ENCODE measurements at regions not wholly inside any gene's neighbourhood (a gene's known extent, or its start where the extent isn't known, plus 50 kb on each side); places are given as distances from the start of the nearest gene placed in this dataset.

DNA sequence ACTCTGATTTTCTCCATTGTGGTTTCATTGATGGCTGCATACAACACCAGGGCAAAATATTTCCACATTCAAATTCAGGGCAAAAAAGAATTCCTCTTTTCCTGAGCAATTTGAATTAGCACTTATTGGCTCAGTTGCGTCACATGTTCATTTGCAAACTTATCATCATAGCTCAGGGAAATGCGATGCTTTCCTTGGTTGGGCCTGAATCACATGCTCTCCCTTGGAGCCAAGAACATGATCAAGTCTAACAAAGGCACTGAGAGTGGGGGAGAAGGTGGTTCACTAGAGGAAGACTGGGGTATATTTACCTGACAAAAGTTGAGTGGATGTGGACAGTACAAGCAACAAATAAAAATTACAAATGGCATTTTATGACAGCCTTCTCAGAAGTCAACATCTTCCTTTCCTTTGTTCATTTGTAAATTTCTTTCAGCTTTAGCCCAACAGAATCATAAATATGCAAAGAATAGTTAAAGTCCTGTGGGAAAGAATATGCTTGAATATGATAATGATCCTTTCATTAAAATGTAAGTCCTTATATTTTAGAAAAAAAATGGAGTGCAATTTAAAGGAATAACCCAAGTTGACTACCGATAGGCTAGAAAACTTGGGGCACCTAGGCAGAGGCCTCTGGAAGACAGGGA is 277.2 kb downstream of the NEDD1 start:
- H2AK5ac ChIP-seq (ENCODE audit: low read length) = no peak overlapping the region
- H3K9ac ChIP-seq (ENCODE audit: low read length) = no peak overlapping the region
- no peak overlapping the region for H3K4ac ChIP-seq (ENCODE audit: low read depth, low read length)
- H3K4me3 ChIP-seq (ENCODE audit: low read length) = no peak overlapping the region
- H3K56ac ChIP-seq (ENCODE audit: low read length) = no peak overlapping the region
- H3K4me2 ChIP-seq (ENCODE audit: low read length) = no peak overlapping the region
- no peak overlapping the region for H4K5ac ChIP-seq (ENCODE audit: low read length)
- no peak overlapping the region for H3K18ac ChIP-seq (ENCODE audit: low read length)
- no CpG with 5 or more reads among the region's 3 CpGs for WGBS (ENCODE audit: extremely low coverage, insufficient coverage, low lambda C conversion rate)
- H3K23ac ChIP-seq (ENCODE audit: low read length) = no peak overlapping the region
- H3K27ac ChIP-seq (ENCODE audit: low read depth, low read length) = no peak overlapping the region
- no peak overlapping the region for H2BK5ac ChIP-seq (ENCODE audit: low read length)
- no peak for DNase-seq
- no peak overlapping the region for H4K8ac ChIP-seq (ENCODE audit: low read depth, low read length)
- H3K79me1 ChIP-seq (ENCODE audit: low read length) = no peaks in the 10 kb centered on the region
- H2BK120ac ChIP-seq (ENCODE audit: low read depth, low read length) = no peak overlapping the region
- no peaks in the 10 kb centered on the region for H3K79me2 ChIP-seq (ENCODE audit: control insufficient read depth, insufficient read depth, low read length)
- peaks cover 2% of the 10 kb centered on the region for H3K4me1 ChIP-seq (ENCODE audit: control insufficient read depth, low read depth, low read length)
- no peaks in the 10 kb centered on the region for H3K27me3 ChIP-seq (ENCODE audit: insufficient read depth, low read length, poor library complexity)
- H3K36me3 ChIP-seq (ENCODE audit: control insufficient read depth, insufficient read depth, low read length) = no peaks in the 10 kb centered on the region
- no peak overlapping the region for H2BK15ac ChIP-seq (replicated peaks; ENCODE audit: low read depth)

DNA sequence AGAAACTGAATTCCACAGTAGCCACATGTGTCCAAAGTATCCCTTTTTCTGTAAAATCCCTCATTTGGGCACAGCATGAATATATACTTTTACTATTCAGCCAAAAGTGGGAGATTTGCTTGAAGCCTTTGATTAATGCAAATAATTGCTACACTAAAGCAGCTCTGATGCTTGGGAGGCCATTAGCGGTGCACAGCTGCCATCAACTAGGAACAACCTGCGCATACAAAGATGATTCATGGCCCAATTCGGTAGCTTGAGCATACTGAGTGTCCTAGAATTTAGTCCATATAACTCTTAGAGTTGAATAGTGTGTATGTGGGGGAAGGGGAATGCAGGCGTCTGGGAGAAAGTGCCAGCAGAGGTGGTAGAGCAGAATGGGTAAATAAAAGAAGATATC is 277.0 kb upstream of the RMST start:
- no peak for DNase-seq
- no peak overlapping the region for H4K8ac ChIP-seq (ENCODE audit: low read depth, low read length)

DNA sequence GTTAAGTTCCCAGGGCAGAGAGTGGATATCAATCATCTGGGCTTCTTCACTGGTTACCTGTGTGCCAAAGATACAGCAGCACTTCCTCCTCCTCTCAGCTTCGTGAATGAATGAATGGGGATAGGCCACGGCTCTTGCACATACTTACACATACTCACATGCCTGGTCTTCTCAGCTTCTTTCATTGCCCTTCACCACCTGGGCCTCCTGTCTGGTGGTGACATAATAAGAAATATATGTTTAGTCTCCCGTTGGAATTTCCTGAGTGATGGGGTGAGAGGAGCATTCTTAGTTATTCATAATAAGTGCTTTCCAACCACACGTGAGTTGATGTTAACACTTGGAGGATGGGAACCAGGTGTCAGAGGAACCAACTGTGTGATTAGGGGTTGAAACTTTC is 268.1 kb upstream of the RMST start:
- no peak overlapping the region for H3K4me3 ChIP-seq (ENCODE audit: low read length)
- H4K8ac ChIP-seq (ENCODE audit: low read depth, low read length) = no peak overlapping the region
- no peak overlapping the region for H2BK120ac ChIP-seq (ENCODE audit: low read depth, low read length)
- no peaks in the 10 kb centered on the region for H3K79me2 ChIP-seq (ENCODE audit: control insufficient read depth, insufficient read depth, low read length)
- H3K4me1 ChIP-seq (ENCODE audit: control insufficient read depth, low read depth, low read length) = no peaks in the 10 kb centered on the region
- H3K9ac ChIP-seq (ENCODE audit: low read length) = no peak overlapping the region
- H3K27ac ChIP-seq (ENCODE audit: low read depth, low read length) = no peak overlapping the region
- H3K56ac ChIP-seq (ENCODE audit: low read length) = no peak overlapping the region
- H2BK15ac ChIP-seq (replicated peaks; ENCODE audit: low read depth) = no peak overlapping the region
- no peak overlapping the region for H3K23ac ChIP-seq (ENCODE audit: low read length)
- DNase-seq = peak; percentile 14
- H2AK5ac ChIP-seq (ENCODE audit: low read length) = no peak overlapping the region
- H3K18ac ChIP-seq (ENCODE audit: low read length) = no peak overlapping the region
- no peaks in the 10 kb centered on the region for H3K79me1 ChIP-seq (ENCODE audit: low read length)
- no peak overlapping the region for H3K4ac ChIP-seq (ENCODE audit: low read depth, low read length)
- no peaks in the 10 kb centered on the region for H3K36me3 ChIP-seq (ENCODE audit: control insufficient read depth, insufficient read depth, low read length)
- H4K5ac ChIP-seq (ENCODE audit: low read length) = no peak overlapping the region
- H2BK5ac ChIP-seq (ENCODE audit: low read length) = no peak overlapping the region
- WGBS (ENCODE audit: extremely low coverage, insufficient coverage, low lambda C conversion rate) = no CpG with 5 or more reads among the region's 4 CpGs
- no peaks in the 10 kb centered on the region for H3K27me3 ChIP-seq (ENCODE audit: insufficient read depth, low read length, poor library complexity)
- H3K4me2 ChIP-seq (ENCODE audit: low read length) = no peak overlapping the region

More for the DNA sequence above, 277.0 kb upstream of the RMST start:
- Histone ChIP-seq H3K56ac (ENCODE audit: low read length) (no peak overlapping the region), H3K4me2 (ENCODE audit: low read length) (no peak overlapping the region), H3K36me3 (ENCODE audit: control insufficient read depth, insufficient read depth, low read length) (no peaks in the 10 kb centered on the region), H2BK120ac (ENCODE audit: low read depth, low read length) (no peak overlapping the region), H3K27me3 (ENCODE audit: insufficient read depth, low read length, poor library complexity) (no peaks in the 10 kb centered on the region), H2AK5ac (ENCODE audit: low read length) (no peak overlapping the region), H3K9ac (ENCODE audit: low read length) (no peak overlapping the region), H3K4me3 (ENCODE audit: low read length) (no peak overlapping the region), H4K5ac (ENCODE audit: low read length) (no peak overlapping the region), H3K27ac (ENCODE audit: low read depth, low read length) (no peak overlapping the region), H3K23ac (ENCODE audit: low read length) (no peak overlapping the region), H3K79me2 (ENCODE audit: control insufficient read depth, insufficient read depth, low read length) (no peaks in the 10 kb centered on the region), H3K18ac (ENCODE audit: low read length) (no peak overlapping the region), H3K4ac (ENCODE audit: low read depth, low read length) (no peak overlapping the region), H3K79me1 (ENCODE audit: low read length) (no peaks in the 10 kb centered on the region), H2BK15ac (replicated peaks; ENCODE audit: low read depth) (no peak overlapping the region), H3K4me1 (ENCODE audit: control insufficient read depth, low read depth, low read length) (peaks cover 2% of the 10 kb centered on the region), H2BK5ac (ENCODE audit: low read length) (no peak overlapping the region)
- no CpG with 5 or more reads among the region's 4 CpGs for WGBS (ENCODE audit: extremely low coverage, insufficient coverage, low lambda C conversion rate)

DNA sequence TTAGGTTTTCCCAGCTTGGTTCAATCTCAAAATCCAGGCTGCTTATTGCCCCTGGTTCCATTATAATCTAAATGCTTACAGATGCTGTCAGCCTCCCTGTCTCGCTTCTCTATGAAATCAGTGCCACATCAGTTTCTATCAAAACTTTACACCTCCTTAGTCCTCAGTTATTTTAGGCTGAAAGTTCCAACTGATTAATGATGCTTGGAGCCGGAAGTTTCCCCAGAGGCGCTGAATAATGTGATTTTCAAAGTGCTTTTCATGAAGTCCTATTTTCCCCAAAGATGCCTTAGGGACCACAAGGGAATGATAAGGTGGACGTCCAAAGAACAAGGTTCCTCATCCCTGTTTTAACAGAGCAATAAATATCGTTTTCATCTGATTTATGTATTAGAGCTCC is 262.4 kb upstream of the RMST start:
- no peak overlapping the region for H2BK5ac ChIP-seq (ENCODE audit: low read length)
- H3K27ac ChIP-seq (ENCODE audit: low read depth, low read length) = no peak overlapping the region
- no peak overlapping the region for H2AK5ac ChIP-seq (ENCODE audit: low read length)
- no peak overlapping the region for H3K18ac ChIP-seq (ENCODE audit: low read length)
- H3K79me2 ChIP-seq (ENCODE audit: control insufficient read depth, insufficient read depth, low read length) = no peaks in the 10 kb centered on the region
- no CpG with 5 or more reads among the region's 5 CpGs for WGBS (ENCODE audit: extremely low coverage, insufficient coverage, low lambda C conversion rate)
- no peaks in the 10 kb centered on the region for H3K27me3 ChIP-seq (ENCODE audit: insufficient read depth, low read length, poor library complexity)
- H3K4me3 ChIP-seq (ENCODE audit: low read length) = no peak overlapping the region
- H3K79me1 ChIP-seq (ENCODE audit: low read length) = no peaks in the 10 kb centered on the region
- no peak overlapping the region for H3K9ac ChIP-seq (ENCODE audit: low read length)
- no peak overlapping the region for H3K56ac ChIP-seq (ENCODE audit: low read length)
- H3K23ac ChIP-seq (ENCODE audit: low read length) = no peak overlapping the region
- H3K4ac ChIP-seq (ENCODE audit: low read depth, low read length) = no peak overlapping the region
- no peaks in the 10 kb centered on the region for H3K36me3 ChIP-seq (ENCODE audit: control insufficient read depth, insufficient read depth, low read length)
- no peak overlapping the region for H4K8ac ChIP-seq (ENCODE audit: low read depth, low read length)
- no peaks in the 10 kb centered on the region for H3K4me1 ChIP-seq (ENCODE audit: control insufficient read depth, low read depth, low read length)
- H4K5ac ChIP-seq (ENCODE audit: low read length) = no peak overlapping the region
- no peak for DNase-seq
- no peak overlapping the region for H2BK15ac ChIP-seq (replicated peaks; ENCODE audit: low read depth)
- no peak overlapping the region for H3K4me2 ChIP-seq (ENCODE audit: low read length)
- no peak overlapping the region for H2BK120ac ChIP-seq (ENCODE audit: low read depth, low read length)

DNA sequence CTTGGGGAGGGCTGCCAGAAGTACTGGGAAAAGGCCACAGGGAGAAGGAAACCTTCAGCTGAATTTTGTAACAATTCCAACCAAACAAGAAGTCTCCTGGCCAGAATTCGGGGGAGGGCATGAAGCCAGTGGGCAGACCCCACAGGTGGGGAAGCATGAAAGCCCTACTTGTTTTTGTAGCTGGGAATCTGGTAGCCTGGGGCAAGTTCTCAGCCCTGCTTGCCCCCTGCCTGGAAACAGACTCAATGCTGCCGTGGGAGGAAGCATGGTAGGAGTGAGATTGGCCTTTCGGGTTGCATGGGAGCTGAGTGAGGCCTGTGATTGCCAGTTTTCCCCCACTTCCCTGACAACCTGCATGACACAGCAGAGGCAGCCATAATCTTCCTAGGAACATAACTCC is 259.2 kb upstream of the RMST start:
- no peak for DNase-seq
- Histone ChIP-seq H3K18ac (ENCODE audit: low read length) (no peak overlapping the region), H3K56ac (ENCODE audit: low read length) (no peak overlapping the region), H3K9ac (ENCODE audit: low read length) (no peak overlapping the region), H4K5ac (ENCODE audit: low read length) (no peak overlapping the region), H3K27ac (ENCODE audit: low read depth, low read length) (no peak overlapping the region), H3K79me2 (ENCODE audit: control insufficient read depth, insufficient read depth, low read length) (no peaks in the 10 kb centered on the region), H2BK120ac (ENCODE audit: low read depth, low read length) (no peak overlapping the region), H3K4me1 (ENCODE audit: control insufficient read depth, low read depth, low read length) (no peaks in the 10 kb centered on the region), H2BK5ac (ENCODE audit: low read length) (no peak overlapping the region), H3K23ac (ENCODE audit: low read length) (no peak overlapping the region), H3K4me2 (ENCODE audit: low read length) (no peak overlapping the region), H3K4me3 (ENCODE audit: low read length) (no peak overlapping the region), H2BK15ac (replicated peaks; ENCODE audit: low read depth) (no peak overlapping the region), H3K36me3 (ENCODE audit: control insufficient read depth, insufficient read depth, low read length) (no peaks in the 10 kb centered on the region), H3K79me1 (ENCODE audit: low read length) (no peaks in the 10 kb centered on the region), H4K8ac (ENCODE audit: low read depth, low read length) (no peak overlapping the region), H3K4ac (ENCODE audit: low read depth, low read length) (no peak overlapping the region), H2AK5ac (ENCODE audit: low read length) (no peak overlapping the region), H3K27me3 (ENCODE audit: insufficient read depth, low read length, poor library complexity) (no peaks in the 10 kb centered on the region)
- WGBS (ENCODE audit: extremely low coverage, insufficient coverage, low lambda C conversion rate) = no CpG with 5 or more reads among the region's 3 CpGs

DNA sequence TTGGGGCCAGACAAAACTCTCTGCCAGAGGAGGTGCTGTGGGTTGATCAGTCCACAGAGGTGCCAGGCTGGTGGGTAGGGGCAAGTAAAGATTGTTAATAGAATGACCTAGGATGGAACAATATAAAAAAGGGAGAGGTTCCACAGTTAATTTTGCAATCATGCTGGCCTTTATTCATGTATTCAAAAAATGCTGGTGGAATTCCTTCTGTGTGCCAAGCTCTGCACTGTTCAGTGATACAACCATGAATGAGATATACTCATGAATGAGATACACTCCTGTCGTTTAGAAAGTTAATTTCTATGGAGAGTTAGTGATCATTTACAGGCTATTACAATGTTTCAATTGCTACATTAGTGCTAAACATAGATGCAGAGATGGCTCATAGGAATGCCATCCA is 252.6 kb upstream of the RMST start:
- Histone ChIP-seq H3K18ac (ENCODE audit: low read length) (no peak overlapping the region), H3K9ac (ENCODE audit: low read length) (no peak overlapping the region), H3K4ac (ENCODE audit: low read depth, low read length) (no peak overlapping the region), H3K4me1 (ENCODE audit: control insufficient read depth, low read depth, low read length) (no peaks in the 10 kb centered on the region), H3K36me3 (ENCODE audit: control insufficient read depth, insufficient read depth, low read length) (no peaks in the 10 kb centered on the region), H3K79me1 (ENCODE audit: low read length) (no peaks in the 10 kb centered on the region), H2BK120ac (ENCODE audit: low read depth, low read length) (no peak overlapping the region), H3K4me3 (ENCODE audit: low read length) (no peak overlapping the region), H2AK5ac (ENCODE audit: low read length) (no peak overlapping the region), H3K27ac (ENCODE audit: low read depth, low read length) (no peak overlapping the region), H3K4me2 (ENCODE audit: low read length) (no peak overlapping the region), H3K56ac (ENCODE audit: low read length) (no peak overlapping the region), H3K27me3 (ENCODE audit: insufficient read depth, low read length, poor library complexity) (no peaks in the 10 kb centered on the region), H3K79me2 (ENCODE audit: control insufficient read depth, insufficient read depth, low read length) (no peaks in the 10 kb centered on the region), H4K8ac (ENCODE audit: low read depth, low read length) (no peak overlapping the region), H2BK5ac (ENCODE audit: low read length) (no peak overlapping the region), H4K5ac (ENCODE audit: low read length) (no peak overlapping the region), H2BK15ac (replicated peaks; ENCODE audit: low read depth) (no peak overlapping the region), H3K23ac (ENCODE audit: low read length) (no peak overlapping the region)
- WGBS (ENCODE audit: extremely low coverage, insufficient coverage, low lambda C conversion rate) = no CpG with 5 or more reads among the region's 1 CpG
- no peak for DNase-seq
